ENCODE measurements at regions not wholly inside any gene's neighbourhood (a gene's known extent, or its start where the extent isn't known, plus 50 kb on each side); places are given as distances from the start of the nearest gene placed in this dataset.

GRCh38 chr15:61411902-61412510 lies 182.9 kb upstream of the RORA start:
- Histone ChIP-seq H3K14ac (replicated peaks; ENCODE audit: low read depth, low read length) (no peak overlapping the region), H3K56ac (ENCODE audit: extremely low read depth, insufficient read depth, low read length) (no peak overlapping the region), H2BK5ac (ENCODE audit: low read depth, low read length, poor library complexity, severe bottlenecking) (no peak overlapping the region), H2BK15ac (ENCODE audit: low read depth, low read length) (no peak overlapping the region), H4K8ac (ENCODE audit: low read depth in 2 of 2, low read length in 2 of 2) (no peak overlapping the region), H2AK9ac (replicated peaks; ENCODE audit: low read depth, low read length, poor library complexity) (no peak overlapping the region), H3K4me3 (ENCODE audit: insufficient read depth, low read depth, low read length) (no peak overlapping the region), H4K20me1 (ENCODE audit: insufficient read depth, low read length) (no peaks in the 10 kb centered on the region), H2BK120ac (ENCODE audit: low read depth, low read length) (no peak overlapping the region), H3K18ac (ENCODE audit: low read depth, low read length) (no peak overlapping the region), H3K9me1 (ENCODE audit: insufficient read depth, low read length) (no peaks in the 10 kb centered on the region), H3K9ac (ENCODE audit: low read depth, low read length) (no peak overlapping the region), H3K4me1 (ENCODE audit: control insufficient read depth, insufficient read depth, low read length) (no peaks in the 10 kb centered on the region), H3K27ac (ENCODE audit: insufficient read depth, low read length) (no peak overlapping the region), H3K9me3 (ENCODE audit: control insufficient read depth, insufficient read depth, low read length) (no peaks in the 10 kb centered on the region), H2AK5ac (ENCODE audit: low read depth, low read length) (no peak overlapping the region), H4K5ac (ENCODE audit: low read depth, low read length) (no peak overlapping the region), H3K27me3 (ENCODE audit: control insufficient read depth, insufficient read depth, low read length) (no peaks in the 10 kb centered on the region), H2AFZ (replicated peaks; ENCODE audit: low read length, poor library complexity) (no peak overlapping the region), H3K36me3 (ENCODE audit: control insufficient read depth, insufficient read depth, low read length) (no peaks in the 10 kb centered on the region), H2BK20ac (ENCODE audit: low read depth, low read length) (no peak overlapping the region), H4K91ac (ENCODE audit: insufficient read depth, low read depth, low read length) (no peak overlapping the region), H3K4me2 (ENCODE audit: low read depth, low read length) (no peak overlapping the region), H3K4ac (ENCODE audit: low read depth, low read length) (no peak overlapping the region), H3K79me1 (ENCODE audit: low read depth in 1 of 2, low read length in 2 of 2) (no peaks in the 10 kb centered on the region), H3K23ac (ENCODE audit: low read depth, low read length) (no peak overlapping the region)
- WGBS, 2 experiments (ENCODE audit: extremely low coverage in 2 of 2, insufficient read length in 1 of 2): no CpG with 5 or more reads among the region's 3 CpGs
- TF ChIP-seq SMC3 (IDR thresholded peaks at IDR 0.05; ENCODE audit: low read depth, low read length) (no peak), RCOR1 (IDR thresholded peaks at IDR 0.05; ENCODE audit: insufficient replicate concordance, low read length) (no peak), ELK1 (IDR thresholded peaks at IDR 0.05; ENCODE audit: borderline replicate concordance, low read depth, low read length) (no peak), CHD1 (IDR thresholded peaks at IDR 0.05; ENCODE audit: low read depth, low read length) (no peak), MAFK (IDR thresholded peaks at IDR 0.05; ENCODE audit: low read depth, low read length) (no peak), MXI1 (IDR thresholded peaks at IDR 0.05; ENCODE audit: borderline replicate concordance, low read depth, low read length) (no peak), RAD21 (IDR thresholded peaks at IDR 0.05; ENCODE audit: low read length) (no peak), CEBPB (IDR thresholded peaks at IDR 0.05; ENCODE audit: low read depth, low read length) (no peak), FOS (IDR thresholded peaks at IDR 0.05; ENCODE audit: low read depth, low read length) (no peak), MAZ (IDR thresholded peaks at IDR 0.05; ENCODE audit: borderline replicate concordance, low read depth, low read length) (no peak), CTCF (conservative IDR thresholded peaks at IDR 0.05; ENCODE audit: low read depth, low read length) (no peak), RFX5 (IDR thresholded peaks at IDR 0.05; ENCODE audit: low read depth, low read length) (no peak), BHLHE40 (IDR thresholded peaks at IDR 0.05; ENCODE audit: low read depth, low read length) (no peak), POLR2A (IDR thresholded peaks at IDR 0.05; ENCODE audit: low read depth, low read length) (no peak)
- no peak for DNase-seq
- ChIA-PET CTCF (no interaction called here), POLR2A (ENCODE audit: unreplicated experiment) (no interaction called here)
- dilution Hi-C loops (cut with HindIII; ENCODE audit: low sequenced_read_pairs, unreplicated experiment) (no loop called here), intact Hi-C loops (cut with micrococcal nuclease) (no loop called here), in situ Hi-C loops (cut with MboI; ENCODE audit: low sequenced_read_pairs) (no loop called here)
- BruUV-seq (replicated peaks): no TSS peak
- ATAC-seq (ENCODE audit: low read depth): no peak
